H1 (cell line): ENCODE measurements at regions not wholly inside any gene's neighbourhood (a gene's known extent, or its start where the extent isn't known, plus 50 kb on each side); places are given as distances from the start of the nearest gene placed in this dataset.

Experiments
- CTCF ChIA-PET: fragments of 300-600 bp; sonication (Branson Sonifier 250); formaldehyde crosslinking; loops from one replicate; lab custom pipeline; 2021; ENCODE audit not compliant: partially characterized antibody; lab: Charles Lee
- POLR2A ChIA-PET: fragments of 300-600 bp; sonication (Branson Sonifier 250); formaldehyde crosslinking; loops from one replicate; lab custom pipeline; 2021; ENCODE audit warnings: inconsistent platforms; ENCODE audit not compliant: partially characterized antibody; lab: Charles Lee
- DNase-seq, 2 experiments: peaks; one replicate each; pipeline versions ENCODE4 v3.0.0 to v3.0.0-alpha.2; 2010 to 2022; ENCODE audit warnings: low spot score in 2 of 2, low read depth in 1 of 2, mixed read lengths in 1 of 2
- FAIRE-seq: peaks from 2 replicates; lab custom pipeline; 2011; peaks lifted over from hg19 to GRCh38; lab: Jason Lieb, UNC
- H2AFZ ChIP-seq: 2 replicates; pipeline ENCODE4 v1.8.1; 2012; ENCODE audit warnings: low read length, inconsistent platforms
- H2AK5ac ChIP-seq: 2 replicates; pipeline ENCODE4 v1.6.1; 2013; ENCODE audit warnings: low read depth, low read length
- H2BK120ac ChIP-seq: replicated peaks from 2 replicates; pipeline ENCODE3; 2013; ENCODE audit warnings: low read depth, low read length, inconsistent platforms
- H2BK12ac ChIP-seq: 2 replicates; pipeline ENCODE4 v1.6.1; 2013; ENCODE audit warnings: low read depth, low read length
- H2BK15ac ChIP-seq: 2 replicates; pipeline ENCODE4 v1.6.1; 2013; ENCODE audit warnings: low read length
- H2BK20ac ChIP-seq: 2 replicates; pipeline ENCODE4 v1.6.1; 2013; ENCODE audit warnings: low read length
- H2BK5ac ChIP-seq: 2 replicates; pipeline ENCODE4 v1.6.1; 2013; ENCODE audit warnings: low read depth, low read length
- H3K14ac ChIP-seq: 2 replicates; pipeline ENCODE4 v1.6.1; 2013; ENCODE audit warnings: inconsistent platforms; ENCODE audit not compliant: insufficient read length
- H3K18ac ChIP-seq: 2 replicates; pipeline ENCODE4 v1.6.1; 2013; ENCODE audit warnings: low read length; ENCODE audit errors: extremely low read depth
- H3K23ac ChIP-seq: 2 replicates; pipeline ENCODE4 v1.6.1; 2013; ENCODE audit warnings: inconsistent platforms; ENCODE audit not compliant: insufficient read length
- H3K23me2 ChIP-seq: 2 replicates; pipeline ENCODE4 v1.6.1; 2013; ENCODE audit warnings: low read depth, low read length
- H3K27ac ChIP-seq: 2 replicates; pipeline ENCODE4 v1.6.1; 2011; ENCODE audit warnings: low read depth, low read length, inconsistent platforms
- H3K27me3 ChIP-seq, 4 experiments: replicated peaks in 1 of 4; 1 replicate in 1 of 4; 2 replicates in 3 of 4; pipeline versions ENCODE4 v1.6.1 to v1.8.1; 2011 to 2013; ENCODE audit warnings: low read length in 3 of 4, mild to moderate bottlenecking in 3 of 4, inconsistent platforms in 2 of 4, mixed read lengths in 2 of 4, moderate library complexity in 1 of 4; ENCODE audit not compliant: control insufficient read depth in 3 of 4, insufficient read depth in 3 of 4; ENCODE audit errors: extremely low read depth in 1 of 4
- H3K36me3 ChIP-seq, 4 experiments: 2 replicates each; pipeline versions ENCODE4 v1.6.1 to v1.8.1; 2011 to 2013; ENCODE audit warnings: mild to moderate bottlenecking in 4 of 4, low read length in 3 of 4, moderate library complexity in 2 of 4, control low read depth in 1 of 4, inconsistent platforms in 1 of 4; ENCODE audit not compliant: insufficient read depth in 4 of 4, control insufficient read depth in 2 of 4
- H3K4ac ChIP-seq: replicated peaks from 2 replicates; pipeline ENCODE3; 2013; ENCODE audit warnings: low read length, low read depth, mixed read lengths, inconsistent platforms; ENCODE audit not compliant: insufficient read length
- H3K4me1 ChIP-seq, 4 experiments: replicated peaks in 1 of 4; 1 replicate in 1 of 4; 2 replicates in 3 of 4; pipeline versions ENCODE4 v1.6.1 to v1.8.1; 2011 to 2013; ENCODE audit warnings: low read length in 3 of 4, inconsistent platforms in 2 of 4, mixed read lengths in 1 of 4; ENCODE audit not compliant: insufficient read depth in 4 of 4, control insufficient read depth in 3 of 4
- H3K4me2 ChIP-seq, 2 experiments: 2 replicates each; pipeline versions ENCODE4 v1.6.1 to v1.8.1; 2011 to 2013; ENCODE audit warnings: low read depth in 2 of 2, low read length in 2 of 2, control low read depth in 1 of 2, inconsistent platforms in 1 of 2, mild to moderate bottlenecking in 1 of 2; ENCODE audit not compliant: insufficient read depth in 1 of 2
- H3K4me3 ChIP-seq, 4 experiments: fragments of 200-600, 300-600 bp in 1 of 4; sonication (generic), shearing (Covaris generic), sonication (Bioruptor Twin) in 1 of 4; 2 replicates each; pipeline versions ENCODE4 v1.5.1 to v1.8.1; 2011 to 2016; ENCODE audit warnings: low read length in 4 of 4, low read depth in 3 of 4, control low read depth in 2 of 4, inconsistent platforms in 2 of 4, mild to moderate bottlenecking in 2 of 4, mixed read lengths in 1 of 4, moderate library complexity in 1 of 4; ENCODE audit not compliant: insufficient read depth in 2 of 4; ENCODE audit errors: extremely low read depth in 1 of 4
- H3K56ac ChIP-seq: replicated peaks from 2 replicates; pipeline ENCODE3; 2013; ENCODE audit warnings: low read depth, mild to moderate bottlenecking, mixed read lengths, low read length, inconsistent platforms; ENCODE audit not compliant: insufficient read length
- H3K79me1 ChIP-seq: 2 replicates; pipeline ENCODE4 v1.6.1; 2013; ENCODE audit warnings: low read depth, low read length, control low read depth
- H3K79me2 ChIP-seq, 2 experiments: 2 replicates each; pipeline versions ENCODE4 v1.6.1 to v1.8.1; 2012 to 2013; ENCODE audit warnings: low read length in 2 of 2, mild to moderate bottlenecking in 2 of 2, inconsistent platforms in 1 of 2; ENCODE audit not compliant: insufficient read depth in 2 of 2, control insufficient read depth in 1 of 2
- H3K9ac ChIP-seq, 4 experiments: replicated peaks in 1 of 4; 1 replicate in 1 of 4; 2 replicates in 3 of 4; pipeline versions ENCODE4 v1.6.1 to v1.8.1; 2011 to 2013; ENCODE audit warnings: low read depth in 3 of 4, low read length in 3 of 4, control low read depth in 2 of 4, mild to moderate bottlenecking in 2 of 4, moderate library complexity in 2 of 4, inconsistent platforms in 1 of 4; ENCODE audit errors: extremely low read depth in 1 of 4
- H3K9me3 ChIP-seq, 2 experiments: 2 replicates each; pipeline versions ENCODE4 v1.6.1 to v1.8.1; 2012 to 2013; ENCODE audit warnings: mild to moderate bottlenecking in 2 of 2, moderate library complexity in 2 of 2, control low read depth in 1 of 2, inconsistent platforms in 1 of 2, low read depth in 1 of 2, low read length in 1 of 2, mixed read lengths in 1 of 2; ENCODE audit not compliant: insufficient read depth in 2 of 2
- H4K20me1 ChIP-seq, 2 experiments: replicated peaks in 1 of 2; 2 replicates each; pipeline versions ENCODE3 to v1.8.1; 2011 to 2013; ENCODE audit warnings: inconsistent platforms in 2 of 2, low read length in 2 of 2, mild to moderate bottlenecking in 1 of 2; ENCODE audit not compliant: insufficient read depth in 2 of 2, control insufficient read depth in 1 of 2
- H4K5ac ChIP-seq: 2 replicates; pipeline ENCODE4 v1.6.1; 2013; ENCODE audit warnings: low read length, low read depth, mixed read lengths, inconsistent platforms; ENCODE audit not compliant: insufficient read length
- H4K8ac ChIP-seq: 2 replicates; pipeline ENCODE4 v1.8.0; 2013; ENCODE audit warnings: mild to moderate bottlenecking, moderate library complexity, low read length, inconsistent platforms; ENCODE audit not compliant: insufficient read depth; ENCODE audit errors: extremely low read depth
- H4K91ac ChIP-seq: replicated peaks from 2 replicates; pipeline ENCODE3; 2013; ENCODE audit warnings: low read length, mixed read lengths, inconsistent platforms; ENCODE audit not compliant: insufficient read length
- BCL11A ChIP-seq, 2 experiments: IDR thresholded peaks; one replicate each; pipeline ENCODE4 v1.6.1; 2011; ENCODE audit warnings: low read depth in 2 of 2, low read length in 2 of 2, mild to moderate bottlenecking in 2 of 2
- EP300 ChIP-seq, 2 experiments: IDR thresholded peaks; 1 replicate in 1 of 2; 2 replicates in 1 of 2; pipeline ENCODE4 v1.6.1; 2011 to 2012; ENCODE audit warnings: low read depth in 2 of 2, low read length in 2 of 2, mild to moderate bottlenecking in 2 of 2, borderline replicate concordance in 1 of 2, inconsistent platforms in 1 of 2, moderate library complexity in 1 of 2
- HDAC6 ChIP-seq: IDR thresholded peaks from one replicate; pipeline ENCODE4 v1.7.1; 2012; ENCODE audit warnings: low read depth, mild to moderate bottlenecking, inconsistent platforms, low read length, moderate library complexity
- JUN ChIP-seq: IDR thresholded peaks from 2 replicates; pipeline ENCODE4 v1.6.1; 2011; ENCODE audit warnings: low read depth, mild to moderate bottlenecking, improper control_type of control experiment, low read length
- RNF2 ChIP-seq: fragments of 200-900, 300-1000 bp; sonication (generic); IDR thresholded peaks from 2 replicates; pipeline ENCODE4 v1.7.1; 2016; ENCODE audit warnings: borderline replicate concordance, low read depth, mild to moderate bottlenecking, antibody characterized with exemption, low read length; ENCODE audit not compliant: poor library complexity, severe bottlenecking; ENCODE audit errors: missing control alignments
- RXRA ChIP-seq: IDR thresholded peaks from 2 replicates; pipeline ENCODE4 v1.6.1; 2011; ENCODE audit warnings: low read depth, mild to moderate bottlenecking, low read length, moderate library complexity; ENCODE audit not compliant: insufficient read depth
- WGBS, 2 experiments: shearing (Covaris generic) in 1 of 2; methylation state at CpG; one replicate each; pipeline versions ENCODE4 v1.1.6 to v1.1.7; 2013 to 2015; ENCODE audit warnings: low lambda C conversion rate in 2 of 2, mixed read lengths in 2 of 2, inconsistent platforms in 1 of 2, low coverage in 1 of 2, missing lambda C conversion rate in 1 of 2; ENCODE audit not compliant: insufficient replicate concordance in 2 of 2, insufficient coverage in 1 of 2, insufficient read length in 1 of 2; ENCODE audit errors: extremely low coverage in 1 of 2, missing lambda C conversion rate in 1 of 2; 5-methylcytosine and 5-hydroxymethylcytosine counted together

DNA sequence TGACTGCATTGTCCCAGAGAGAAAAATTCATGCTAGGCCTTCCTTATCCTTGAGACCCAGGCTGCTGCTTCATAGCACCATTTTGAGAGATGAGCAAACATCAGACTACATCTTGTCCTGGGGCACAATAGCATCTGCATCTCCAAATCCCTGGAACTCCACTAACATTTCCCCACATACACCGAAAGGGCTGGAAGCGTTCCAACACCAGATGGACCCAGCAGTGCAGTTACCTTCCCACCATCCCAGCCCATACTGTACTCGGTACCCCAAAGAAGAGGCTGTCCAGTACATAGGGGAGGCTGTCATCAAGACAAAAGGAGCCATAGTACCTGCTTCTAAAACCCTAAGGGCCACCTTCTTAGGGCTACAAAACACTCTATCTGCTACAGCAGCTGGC, 547.2 kb upstream of the CHORDC1 start:
- TF ChIP-seq BCL11A (IDR thresholded peaks at IDR 0.05; ENCODE audit: low read depth in 2 of 2, low read length in 2 of 2) (no peak), HDAC6 (no peak), JUN (no peak), RNF2 (no peak), RXRA (no peak), EP300 (IDR thresholded peaks at IDR 0.05; ENCODE audit: borderline replicate concordance in 1 of 2, low read depth in 2 of 2, low read length in 2 of 2) (no peak)
- no peak overlapping the region for H4K91ac ChIP-seq
- H3K36me3 ChIP-seq: no peaks in the 10 kb centered on the region
- no peak overlapping the region for H3K23ac ChIP-seq
- ChIA-PET CTCF (no interaction called here), POLR2A (no interaction called here)
- H3K4ac ChIP-seq: no peak overlapping the region
- H3K9ac ChIP-seq: no peak overlapping the region
- H3K4me2 ChIP-seq: no peak overlapping the region
- H3K56ac ChIP-seq: no peak overlapping the region
- no peak overlapping the region for H4K8ac ChIP-seq
- H2BK120ac ChIP-seq: no peak overlapping the region
- no peak overlapping the region for H4K5ac ChIP-seq
- H2BK15ac ChIP-seq: no peak overlapping the region
- H3K4me1 ChIP-seq: peaks cover 0 to 3% (median 2%) of the 10 kb centered on the region in 4 experiments; a peak in 4 of 7 replicates
- H2BK20ac ChIP-seq: no peak overlapping the region
- DNase-seq (no peak), FAIRE-seq (no peak)
- no peaks in the 10 kb centered on the region for H4K20me1 ChIP-seq
- no peaks in the 10 kb centered on the region for H3K27me3 ChIP-seq
- no peak overlapping the region for H3K18ac ChIP-seq
- H2BK12ac ChIP-seq: no peak overlapping the region
- H2AFZ ChIP-seq: no peak overlapping the region
- H3K27ac ChIP-seq: no peak overlapping the region
- H3K9me3 ChIP-seq: no peaks in the 10 kb centered on the region
- no peak overlapping the region for H2BK5ac ChIP-seq
- H3K23me2 ChIP-seq: no peaks in the 10 kb centered on the region
- no peaks in the 10 kb centered on the region for H3K79me2 ChIP-seq
- no peak overlapping the region for H3K14ac ChIP-seq
- no peak overlapping the region for H2AK5ac ChIP-seq
- H3K4me3 ChIP-seq: no peak overlapping the region
- no peaks in the 10 kb centered on the region for H3K79me1 ChIP-seq
- 92% methylated on average over 3 of the region's 3 CpGs; no CpG with 5 or more reads in 1 of the 2 experiments for WGBS, 2 experiments
